CD8-positive, alpha-beta memory T cell (primary cell): ENCODE measurements at regions not wholly inside any gene's neighbourhood (a gene's known extent, or its start where the extent isn't known, plus 50 kb on each side); places are given as distances from the start of the nearest gene placed in this dataset.

Source experiments
- CTCF ChIA-PET: fragments of 350-600 bp; sonication (Branson Sonifier 250); formaldehyde crosslinking; loops from one replicate; lab custom pipeline; 2021; ENCODE audit warnings: antibody characterized with exemption; lab: Charles Lee
- POLR2A ChIA-PET: fragments of 350-600 bp; sonication (Branson Sonifier 250); formaldehyde crosslinking; loops from one replicate; lab custom pipeline; 2021; ENCODE audit warnings: antibody characterized with exemption; lab: Charles Lee
- DNase-seq, 5 donors: peaks; one replicate each; pipeline versions ENCODE4 v3.0.0 to v3.0.0-alpha.2; 2020 to 2022; ENCODE audit warnings: mixed read lengths in 1 of 5
- H3K27ac ChIP-seq: one replicate; pipeline ENCODE4 v1.7.0; 2013; ENCODE audit warnings: low read depth, mild to moderate bottlenecking, low read length, moderate library complexity
- H3K27me3 ChIP-seq: 2 replicates; pipeline ENCODE4 v1.7.0; 2013; ENCODE audit warnings: low read length, mild to moderate bottlenecking; ENCODE audit not compliant: insufficient read depth, poor library complexity, severe bottlenecking
- H3K36me3 ChIP-seq: 2 replicates; pipeline ENCODE4 v1.7.0; 2013; ENCODE audit warnings: mild to moderate bottlenecking, low read length, moderate library complexity; ENCODE audit not compliant: insufficient read depth
- H3K4me1 ChIP-seq: 2 replicates; pipeline ENCODE4 v1.7.0; 2013; ENCODE audit warnings: mild to moderate bottlenecking, low read length, moderate library complexity; ENCODE audit not compliant: insufficient read depth
- H3K4me3 ChIP-seq: 2 replicates; pipeline ENCODE4 v1.7.0; 2013; ENCODE audit warnings: mild to moderate bottlenecking, low read length
- H3K9me3 ChIP-seq: 2 replicates; pipeline ENCODE4 v1.7.0; 2013; ENCODE audit warnings: mild to moderate bottlenecking, low read length
- H3K27ac Mint-ChIP-seq, 8 donors: one replicate each; pipeline ENCODE4 v1.8.0; 2020 to 2021; ENCODE audit warnings: mixed read lengths in 8 of 8, mild to moderate bottlenecking in 6 of 8, inconsistent platforms in 3 of 8, moderate library complexity in 3 of 8
- H3K27me3 Mint-ChIP-seq, 2 donors: one replicate each; pipeline ENCODE4 v1.8.0; 2020 to 2021; ENCODE audit warnings: mixed read lengths in 2 of 2, mild to moderate bottlenecking in 1 of 2, moderate library complexity in 1 of 2
- H3K36me3 Mint-ChIP-seq, 3 donors: one replicate each; pipeline ENCODE4 v1.8.0; 2020 to 2021; ENCODE audit warnings: mixed read lengths in 3 of 3, inconsistent platforms in 1 of 3, mild to moderate bottlenecking in 1 of 3
- H3K4me1 Mint-ChIP-seq, 3 donors: one replicate each; pipeline ENCODE4 v1.8.0; 2020 to 2021; ENCODE audit warnings: mixed read lengths in 3 of 3, inconsistent platforms in 1 of 3, mild to moderate bottlenecking in 1 of 3
- H3K4me3 Mint-ChIP-seq, 7 donors: one replicate each; pipeline ENCODE4 v1.8.0; 2020 to 2021; ENCODE audit warnings: mixed read lengths in 7 of 7, mild to moderate bottlenecking in 6 of 7, moderate library complexity in 4 of 7, inconsistent platforms in 2 of 7
- H3K9me3 Mint-ChIP-seq, 5 donors: one replicate each; pipeline ENCODE4 v1.8.0; 2020 to 2022; ENCODE audit warnings: mixed read lengths in 5 of 5, mild to moderate bottlenecking in 3 of 5, moderate library complexity in 2 of 5, inconsistent platforms in 1 of 5

- Mint-ChIP-seq H3K4me1 (no peaks in the 10 kb centered on the region), H3K4me3 (no peak overlapping the region), H3K9me3 (peaks cover 0 to 14% (median 3%) of the 10 kb centered on the region in 5 donors), H3K27ac (no peak overlapping the region), H3K27me3 (no peaks in the 10 kb centered on the region), H3K36me3 (no peaks in the 10 kb centered on the region)
- ChIA-PET CTCF (no interaction called here), POLR2A (no interaction called here)
- Histone ChIP-seq H3K9me3 (no peaks in the 10 kb centered on the region), H3K27me3 (no peaks in the 10 kb centered on the region), H3K36me3 (no peaks in the 10 kb centered on the region), H3K27ac (no peak overlapping the region), H3K4me3 (no peak overlapping the region), H3K4me1 (no peaks in the 10 kb centered on the region)
- DNase-seq: no peak
Observed at GRCh38 chr3:162269636-162270458, 773.2 kb downstream of the OTOL1 start.

DNA sequence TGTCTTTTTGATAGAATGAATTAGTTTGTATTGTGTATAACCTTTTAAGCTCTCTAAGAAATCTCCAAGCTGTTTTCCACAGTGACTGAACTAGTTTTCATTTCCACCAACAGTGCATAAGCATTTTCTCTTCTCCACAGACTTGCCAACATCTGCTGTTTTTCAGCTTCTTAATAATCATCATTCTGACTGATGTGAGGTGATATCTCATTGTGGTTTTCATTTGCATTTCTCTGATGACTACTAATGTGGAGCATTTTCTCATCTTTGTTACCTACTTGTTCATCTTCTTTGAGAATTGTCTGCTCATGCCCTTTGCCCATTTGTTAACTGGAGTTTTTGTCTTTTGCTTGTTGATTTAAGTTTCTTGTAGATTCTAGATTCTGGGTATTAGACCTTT is 777.5 kb downstream of the OTOL1 start:
- POLR2A ChIA-PET: no interaction called here
- no peak overlapping the region for H3K4me3 Mint-ChIP-seq
- H3K9me3 Mint-ChIP-seq: peaks cover 0 to 36% (median 2%) of the 10 kb centered on the region in 5 donors
- H3K4me3 ChIP-seq: no peak overlapping the region
- H3K9me3 ChIP-seq: no peaks in the 10 kb centered on the region
- CTCF ChIA-PET: interaction anchor here (1.2 kb wide), 1 partner anchor 16 kb away, joined by 3 read pairs; no protein-coding TSS in a partner anchor
- no peak for DNase-seq
- no peaks in the 10 kb centered on the region for H3K4me1 Mint-ChIP-seq
- H3K4me1 ChIP-seq: no peaks in the 10 kb centered on the region
- H3K27me3 Mint-ChIP-seq: no peaks in the 10 kb centered on the region
- no peak overlapping the region for H3K27ac ChIP-seq
- H3K36me3 Mint-ChIP-seq: no peaks in the 10 kb centered on the region
- no peaks in the 10 kb centered on the region for H3K36me3 ChIP-seq
- H3K27me3 ChIP-seq: no peaks in the 10 kb centered on the region
- H3K27ac Mint-ChIP-seq: no peak overlapping the region

DNA sequence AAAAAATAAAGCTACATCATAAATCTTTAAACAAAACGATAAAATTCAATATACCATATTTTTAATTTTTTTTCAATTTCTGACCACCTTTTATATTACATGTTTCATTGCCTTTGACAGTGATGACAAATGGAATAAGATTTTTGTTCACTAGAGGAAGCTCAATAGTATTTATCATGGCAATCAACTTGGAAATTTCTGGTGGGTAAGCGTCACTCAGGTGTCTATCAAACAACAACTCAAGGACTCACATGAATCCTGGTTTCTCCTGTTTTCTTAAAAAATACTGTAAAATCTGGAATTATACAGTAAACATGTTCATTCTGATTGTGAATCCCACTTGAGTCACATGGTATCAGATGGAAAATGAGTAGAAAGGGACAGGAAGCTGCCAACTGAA is 782.2 kb downstream of the OTOL1 start:
- Histone ChIP-seq H3K27ac (no peak overlapping the region), H3K36me3 (no peaks in the 10 kb centered on the region), H3K4me1 (no peaks in the 10 kb centered on the region), H3K27me3 (no peaks in the 10 kb centered on the region), H3K9me3 (no peaks in the 10 kb centered on the region), H3K4me3 (no peak overlapping the region)
- POLR2A ChIA-PET: no interaction called here
- H3K36me3 Mint-ChIP-seq: no peaks in the 10 kb centered on the region
- H3K9me3 Mint-ChIP-seq: peaks cover 3 to 50% (median 12%) of the 10 kb centered on the region in 5 donors
- no peak for DNase-seq
- H3K27ac Mint-ChIP-seq: no peak overlapping the region
- no peaks in the 10 kb centered on the region for H3K4me1 Mint-ChIP-seq
- H3K27me3 Mint-ChIP-seq: no peaks in the 10 kb centered on the region
- CTCF ChIA-PET: no interaction called here
- H3K4me3 Mint-ChIP-seq: no peak overlapping the region

- H3K9me3 ChIP-seq: no peaks in the 10 kb centered on the region
- no peak for DNase-seq
- CTCF ChIA-PET: no interaction called here
- H3K27me3 ChIP-seq: no peaks in the 10 kb centered on the region
- H3K4me3 Mint-ChIP-seq: no peak overlapping the region
- no peaks in the 10 kb centered on the region for H3K4me1 Mint-ChIP-seq
- H3K27ac Mint-ChIP-seq: no peak overlapping the region
- peaks cover 0 to 21% (median 9%) of the 10 kb centered on the region in 5 donors for H3K9me3 Mint-ChIP-seq
- H3K36me3 ChIP-seq: no peaks in the 10 kb centered on the region
- POLR2A ChIA-PET: no interaction called here
- H3K36me3 Mint-ChIP-seq: no peaks in the 10 kb centered on the region
- H3K4me3 ChIP-seq: no peak overlapping the region
- no peak overlapping the region for H3K27ac ChIP-seq
- no peaks in the 10 kb centered on the region for H3K27me3 Mint-ChIP-seq
- no peaks in the 10 kb centered on the region for H3K4me1 ChIP-seq
Observed at GRCh38 chr3:162285259-162285658, 788.7 kb downstream of the OTOL1 start.

DNA sequence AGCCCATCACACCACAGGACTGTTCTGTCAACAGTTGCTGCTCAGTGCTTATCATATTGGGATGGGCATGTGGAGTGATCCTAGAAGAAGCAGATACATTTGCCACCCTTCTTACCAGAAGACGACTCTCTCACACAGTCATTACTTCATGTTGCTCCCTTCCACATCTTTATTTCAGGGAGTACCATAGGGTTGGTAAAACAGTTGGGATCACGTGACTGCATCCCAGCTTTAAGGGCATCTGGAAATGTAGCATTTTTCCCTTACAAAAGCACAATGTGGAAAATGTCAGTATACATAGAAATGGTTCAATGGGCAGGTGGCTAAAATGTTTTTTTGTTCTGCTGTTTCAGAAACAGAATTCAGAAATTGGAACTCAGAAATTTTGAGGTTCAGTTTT is 791.0 kb downstream of the OTOL1 start:
- no peaks in the 10 kb centered on the region for H3K36me3 Mint-ChIP-seq
- Histone ChIP-seq H3K27me3 (no peaks in the 10 kb centered on the region), H3K4me1 (no peaks in the 10 kb centered on the region), H3K36me3 (no peaks in the 10 kb centered on the region), H3K27ac (no peak overlapping the region), H3K9me3 (no peaks in the 10 kb centered on the region), H3K4me3 (no peak overlapping the region)
- peaks cover 0 to 17% (median 4%) of the 10 kb centered on the region in 5 donors for H3K9me3 Mint-ChIP-seq
- ChIA-PET CTCF (no interaction called here), POLR2A (no interaction called here)
- no peaks in the 10 kb centered on the region for H3K27me3 Mint-ChIP-seq
- H3K4me3 Mint-ChIP-seq: no peak overlapping the region
- H3K27ac Mint-ChIP-seq: no peak overlapping the region
- H3K4me1 Mint-ChIP-seq: no peaks in the 10 kb centered on the region
- no peak for DNase-seq

GRCh38 chr3:162292409-162292808 is 795.8 kb downstream of the OTOL1 start:
- no peaks in the 10 kb centered on the region for H3K4me1 ChIP-seq
- no peaks in the 10 kb centered on the region for H3K36me3 Mint-ChIP-seq
- DNase-seq: no peak
- CTCF ChIA-PET: interaction anchor here (1.0 kb wide), 1 partner anchor 9 kb away, joined by 4 read pairs; no protein-coding TSS in a partner anchor
- H3K4me3 ChIP-seq: no peak overlapping the region
- no peak overlapping the region for H3K4me3 Mint-ChIP-seq
- H3K4me1 Mint-ChIP-seq: no peaks in the 10 kb centered on the region
- no peak overlapping the region for H3K27ac ChIP-seq
- H3K9me3 ChIP-seq: no peaks in the 10 kb centered on the region
- peaks cover 2 to 27% (median 4%) of the 10 kb centered on the region in 5 donors for H3K9me3 Mint-ChIP-seq
- H3K27ac Mint-ChIP-seq: no peak overlapping the region
- POLR2A ChIA-PET: no interaction called here
- no peaks in the 10 kb centered on the region for H3K36me3 ChIP-seq
- H3K27me3 ChIP-seq: no peaks in the 10 kb centered on the region
- no peaks in the 10 kb centered on the region for H3K27me3 Mint-ChIP-seq

DNA sequence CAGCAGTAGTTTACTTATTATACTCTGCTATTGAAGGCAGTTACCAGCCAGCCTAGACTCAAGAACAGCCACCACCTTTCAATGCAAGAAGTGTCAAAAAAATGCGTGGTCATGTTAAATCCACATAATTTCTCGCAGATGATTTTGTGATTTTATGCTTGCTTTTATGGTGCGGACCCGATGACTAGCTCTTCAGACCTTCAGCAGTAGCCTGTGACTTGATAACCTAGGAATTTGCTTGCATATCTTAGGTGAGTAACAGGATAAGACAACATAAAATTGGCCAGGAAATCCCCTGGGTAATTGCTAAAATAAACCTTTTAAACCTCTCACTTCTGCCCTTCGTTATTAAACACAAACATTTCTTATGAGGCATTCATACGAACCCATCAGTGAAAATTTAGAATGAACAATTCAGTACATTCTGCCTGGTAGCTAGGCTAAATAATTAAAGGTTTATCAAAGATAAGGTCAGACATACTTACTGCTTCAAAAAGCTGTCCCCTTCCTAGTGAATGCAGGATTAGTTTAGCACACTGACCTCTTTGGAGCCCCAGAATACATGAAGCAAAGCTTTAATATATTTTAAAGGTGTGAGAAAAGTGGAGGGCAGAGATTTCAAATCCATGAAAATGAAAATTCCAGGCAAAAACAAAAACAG is 798.8 kb downstream of the OTOL1 start:
- DNase-seq: no peak
- ChIA-PET POLR2A (no interaction called here), CTCF (no interaction called here)
- Mint-ChIP-seq H3K9me3 (peaks cover 2 to 26% (median 6%) of the 10 kb centered on the region in 5 donors), H3K27me3 (no peaks in the 10 kb centered on the region), H3K36me3 (no peaks in the 10 kb centered on the region), H3K4me1 (no peaks in the 10 kb centered on the region), H3K4me3 (no peak overlapping the region), H3K27ac (no peak overlapping the region)
- Histone ChIP-seq H3K27me3 (no peaks in the 10 kb centered on the region), H3K36me3 (no peaks in the 10 kb centered on the region), H3K4me1 (no peaks in the 10 kb centered on the region), H3K27ac (no peak overlapping the region), H3K9me3 (no peaks in the 10 kb centered on the region), H3K4me3 (no peak overlapping the region)

DNA sequence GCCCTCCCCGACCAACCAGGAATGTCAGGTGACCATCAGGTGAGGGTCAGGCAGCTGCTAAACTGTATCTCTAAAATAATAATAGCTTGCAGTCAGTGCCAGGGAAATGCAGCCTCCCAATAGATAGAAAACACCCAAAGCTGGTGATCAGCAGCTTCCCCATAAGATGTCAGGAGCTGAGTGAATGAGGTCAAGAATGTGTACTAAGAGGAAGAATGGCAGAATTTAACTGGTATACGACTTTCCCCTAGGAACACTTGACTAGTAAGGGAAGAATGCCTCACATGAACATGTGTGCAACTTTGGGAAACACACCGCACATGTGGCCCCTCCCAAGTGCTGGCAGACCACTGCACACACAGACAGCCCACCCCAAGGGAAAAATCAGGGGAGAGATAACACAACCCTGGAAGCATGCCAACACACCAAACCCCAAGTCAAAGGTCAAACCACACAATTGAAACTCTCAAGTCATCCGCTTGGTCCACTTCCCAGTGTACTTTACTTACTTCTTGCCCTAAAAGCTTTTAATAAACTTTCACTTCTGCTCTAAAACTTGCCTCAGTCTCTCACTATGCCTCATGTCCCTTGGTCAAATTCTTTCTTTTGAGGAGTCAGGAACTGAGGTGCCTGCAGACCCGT is 806.5 kb downstream of the OTOL1 start:
- H3K36me3 ChIP-seq: no peaks in the 10 kb centered on the region
- no peak for DNase-seq
- ChIA-PET POLR2A (no interaction called here), CTCF (no interaction called here)
- Mint-ChIP-seq H3K27me3 (no peaks in the 10 kb centered on the region), H3K27ac (no peak overlapping the region), H3K4me1 (no peaks in the 10 kb centered on the region), H3K9me3 (peaks cover 0 to 12% (median 7%) of the 10 kb centered on the region in 5 donors), H3K4me3 (no peak overlapping the region), H3K36me3 (no peaks in the 10 kb centered on the region)
- H3K4me3 ChIP-seq: no peak overlapping the region
- H3K27me3 ChIP-seq: no peaks in the 10 kb centered on the region
- no peaks in the 10 kb centered on the region for H3K4me1 ChIP-seq
- no peak overlapping the region for H3K27ac ChIP-seq
- H3K9me3 ChIP-seq: no peaks in the 10 kb centered on the region
